Body of pancreas (tissue), 4 donors: ENCODE measurements at regions not wholly inside any gene's neighbourhood (a gene's known extent, or its start where the extent isn't known, plus 50 kb on each side); places are given as distances from the start of the nearest gene placed in this dataset.
"Not testable (repeated sequence)": the region's sequence is repeated elsewhere in the genome, so short reads cannot be mapped to it uniquely, and the experiment has no call there.

ENCODE experiments used
- ATAC-seq: fragments of 150-250 bp; one replicate; pipeline ENCODE4 v1.9.1; 2016
- DNase-seq, 4 donors: peaks; one replicate each; pipeline ENCODE4 v3.0.0-alpha.2; 2019
- H3K27ac ChIP-seq, 4 donors: fragments of 200-600 bp; sonication (generic); 1 replicate in 3 of 4; 2 replicates in 1 of 4; pipeline versions ENCODE4 v1.5.1 to v1.6.1; 2016 to 2019; ENCODE audit warnings: mild to moderate bottlenecking in 1 of 4, mixed read lengths in 1 of 4, moderate library complexity in 1 of 4
- H3K27me3 ChIP-seq, 2 donors: fragments of 200-600 bp; sonication (generic); one replicate each; pipeline ENCODE4 v1.6.0; 2016; ENCODE audit warnings: mild to moderate bottlenecking in 1 of 2
- H3K36me3 ChIP-seq, 2 donors: fragments of 200-600 bp; sonication (generic); replicated peaks in 1 of 2; 2 replicates each; pipeline ENCODE4 v1.5.1; 2016; ENCODE audit warnings: low read depth in 2 of 2; ENCODE audit not compliant: insufficient read depth in 1 of 2
- H3K4me1 ChIP-seq: fragments of 200-600 bp; sonication (generic); one replicate; pipeline ENCODE4 v1.6.0; 2016
- H3K4me3 ChIP-seq, 2 donors: fragments of 200-600 bp; sonication (generic); 1 replicate in 1 of 2; 2 replicates in 1 of 2; pipeline ENCODE4 v1.5.1; 2016 to 2019
- H3K9me3 ChIP-seq, 3 donors: fragments of 200-600 bp; sonication (generic); 1 replicate in 2 of 3; 2 replicates in 1 of 3; pipeline ENCODE4 v1.5.1; 2016
- CTCF ChIP-seq, 7 experiments: fragments of 450-650 bp in 4 of 7; fragments of 200-600 bp in 3 of 7; sonication (generic) in 3 of 7; IDR thresholded peaks; one replicate each; pipeline ENCODE4 v1.5.1; 2016 to 2019; ENCODE audit warnings: antibody characterized with exemption in 7 of 7
- POLR2A ChIP-seq, 3 donors: fragments of 450-650 bp; IDR thresholded peaks; one replicate each; pipeline ENCODE4 v1.6.1; 2016; ENCODE audit warnings: antibody characterized with exemption in 3 of 3, mild to moderate bottlenecking in 2 of 3
- WGBS, 2 donors: methylation state at CpG; one replicate each; pipeline ENCODE4 v1.1.5; 2017; 5-methylcytosine and 5-hydroxymethylcytosine counted together
- intact Hi-C: fragments of 100-400 bp; cut with DNase I; formaldehyde crosslinking; loops from one replicate; pipeline ENCODE4 v1.15.1; 2023

GRCh38 chr13:84810781-84811180 lies 928.5 kb upstream of the SLITRK1 start:
- Histone ChIP-seq H3K27ac (no peak overlapping the region), H3K36me3 (no peaks in the 10 kb centered on the region), H3K9me3 (no peaks in the 10 kb centered on the region), H3K27me3 (no peaks in the 10 kb centered on the region), H3K4me3 (no peak overlapping the region), H3K4me1 (no peaks in the 10 kb centered on the region)
- intact Hi-C loops = no loop called here
- ATAC-seq (no peak), DNase-seq (no peak)
- TF ChIP-seq POLR2A (IDR thresholded peaks at IDR 0.05) (no peak), CTCF (IDR thresholded peaks at IDR 0.05) (no peak)
- WGBS, 2 donors = 27 to 38% methylated on average over 4 of the region's 4 CpGs

- ATAC-seq = no peak
These were observed 919.8 kb upstream of the SLITRK1 start for GRCh38 chr13:84802073-84802472.

GRCh38 chr13:84784443-84785153 lies 902.3 kb upstream of the SLITRK1 start:
- ATAC-seq = no peak
- no peak for TF ChIP-seq POLR2A (IDR thresholded peaks at IDR 0.05)
- no peak for TF ChIP-seq CTCF (IDR thresholded peaks at IDR 0.05)

More at GRCh38 chr13:84802073-84802472, 919.8 kb upstream of the SLITRK1 start:
- Histone ChIP-seq H3K27me3 (no peaks in the 10 kb centered on the region), H3K4me1 (no peaks in the 10 kb centered on the region), H3K36me3 (no peaks in the 10 kb centered on the region), H3K27ac (no peak overlapping the region), H3K9me3 (no peaks in the 10 kb centered on the region), H3K4me3 (no peak overlapping the region)
- no peak for DNase-seq
- TF ChIP-seq POLR2A (IDR thresholded peaks at IDR 0.05) (no peak), CTCF (IDR thresholded peaks at IDR 0.05) (no peak)
- intact Hi-C loops = no loop called here

GRCh38 chr13:84777316-84777715 lies 895.0 kb upstream of the SLITRK1 start:
- 49 to 82% methylated on average over 4 of the region's 4 CpGs for WGBS, 2 donors
- H3K27ac ChIP-seq = no peak overlapping the region
- H3K4me1 ChIP-seq = no peaks in the 10 kb centered on the region
- intact Hi-C loops = no loop called here
- no peak for ATAC-seq
- TF ChIP-seq CTCF (IDR thresholded peaks at IDR 0.05) = no peak
- no peak for TF ChIP-seq POLR2A (IDR thresholded peaks at IDR 0.05)
- DNase-seq = no peak
- no peak overlapping the region for H3K4me3 ChIP-seq
- H3K36me3 ChIP-seq = no peaks in the 10 kb centered on the region
- no peaks in the 10 kb centered on the region for H3K27me3 ChIP-seq
- no peaks in the 10 kb centered on the region for H3K9me3 ChIP-seq

More at GRCh38 chr13:84784443-84785153, 902.3 kb upstream of the SLITRK1 start:
- intact Hi-C loops = no loop called here
- Histone ChIP-seq H3K36me3 (no peaks in the 10 kb centered on the region), H3K27ac (no peak overlapping the region), H3K9me3 (peaks cover 0 to 4% (median 0%) of the 10 kb centered on the region in 3 donors), H3K27me3 (no peaks in the 10 kb centered on the region), H3K4me3 (no peak overlapping the region), H3K4me1 (no peaks in the 10 kb centered on the region)
- no peak for DNase-seq
- 63 to 74% methylated on average over 1 of the region's 1 CpG for WGBS, 2 donors

- H3K27ac ChIP-seq = no peak overlapping the region
- DNase-seq = no peak
- H3K4me1 ChIP-seq = no peaks in the 10 kb centered on the region
- no peak overlapping the region for H3K4me3 ChIP-seq
- 75 to 76% methylated on average over 2 of the region's 2 CpGs for WGBS, 2 donors
- TF ChIP-seq CTCF (IDR thresholded peaks at IDR 0.05) = no peak
- TF ChIP-seq POLR2A (IDR thresholded peaks at IDR 0.05) = no peak
- H3K36me3 ChIP-seq = no peaks in the 10 kb centered on the region
- no peaks in the 10 kb centered on the region for H3K9me3 ChIP-seq
- intact Hi-C loops = no loop called here
- no peaks in the 10 kb centered on the region for H3K27me3 ChIP-seq
- ATAC-seq = no peak
These were observed 894.3 kb upstream of the SLITRK1 start for GRCh38 chr13:84776593-84776992.

GRCh38 chr13:84775920-84776319 lies 893.6 kb upstream of the SLITRK1 start:
- peak; percentile 36 for ATAC-seq
- H3K36me3 ChIP-seq, intact Hi-C loops, H3K27ac ChIP-seq, H3K4me1 ChIP-seq, H3K27me3 ChIP-seq, H3K9me3 ChIP-seq, DNase-seq, H3K4me3 ChIP-seq: not testable (repeated sequence)
- WGBS, 2 donors = 60 to 66% methylated on average over 9 of the region's 9 CpGs
